ENCODE measurements at regions not wholly inside any gene's neighbourhood (a gene's known extent, or its start where the extent isn't known, plus 50 kb on each side); places are given as distances from the start of the nearest gene placed in this dataset.

- no peak for TF ChIP-seq TAF1 (IDR thresholded peaks at IDR 0.05; ENCODE audit: low read depth)
- no peak for TF ChIP-seq CTCF (IDR thresholded peaks at IDR 0.05; ENCODE audit: poor library complexity, severe bottlenecking)
- no peak for TF ChIP-seq MXI1 (conservative IDR thresholded peaks at IDR 0.05; ENCODE audit: poor library complexity, severe bottlenecking)
Measured at GRCh38 chr5:56507351-56507930, 274.3 kb upstream of the ANKRD55 start.
